Glutamatergic neuron (in vitro differentiated cells): ENCODE measurements at regions not wholly inside any gene's neighbourhood (a gene's known extent, or its start where the extent isn't known, plus 50 kb on each side); places are given as distances from the start of the nearest gene placed in this dataset.

Source experiments
- DNase-seq: peaks from one replicate; pipeline ENCODE4 v3.0.0; 2022
- H3K27ac Mint-ChIP-seq: one replicate; pipeline ENCODE4 v1.8.0; 2020; ENCODE audit warnings: mild to moderate bottlenecking, mixed read lengths, inconsistent platforms; ENCODE audit not compliant: unreplicated experiment
- H3K27me3 Mint-ChIP-seq: one replicate; pipeline ENCODE4 v1.8.0; 2020; ENCODE audit warnings: mild to moderate bottlenecking, moderate library complexity, mixed read lengths, inconsistent platforms; ENCODE audit not compliant: unreplicated experiment
- H3K36me3 Mint-ChIP-seq: one replicate; pipeline ENCODE4 v1.8.0; 2020; ENCODE audit warnings: mild to moderate bottlenecking, mixed read lengths, inconsistent platforms; ENCODE audit not compliant: unreplicated experiment
- H3K4me1 Mint-ChIP-seq: one replicate; pipeline ENCODE4 v1.8.0; 2020; ENCODE audit warnings: mild to moderate bottlenecking, low read depth, mixed read lengths, inconsistent platforms; ENCODE audit not compliant: unreplicated experiment
- H3K4me3 Mint-ChIP-seq: one replicate; pipeline ENCODE4 v1.8.0; 2020; ENCODE audit warnings: mild to moderate bottlenecking, mixed read lengths, inconsistent platforms; ENCODE audit not compliant: unreplicated experiment
- H3K9me3 Mint-ChIP-seq: one replicate; pipeline ENCODE4 v1.8.0; 2020; ENCODE audit warnings: mild to moderate bottlenecking, moderate library complexity, mixed read lengths, inconsistent platforms; ENCODE audit not compliant: unreplicated experiment
- CTCF ChIP-seq: fragments of 200-600 bp; sonication (generic); IDR thresholded peaks from one replicate; pipeline ENCODE4 v1.5.0; 2021; ENCODE audit not compliant: partially characterized antibody, unreplicated experiment

DNA sequence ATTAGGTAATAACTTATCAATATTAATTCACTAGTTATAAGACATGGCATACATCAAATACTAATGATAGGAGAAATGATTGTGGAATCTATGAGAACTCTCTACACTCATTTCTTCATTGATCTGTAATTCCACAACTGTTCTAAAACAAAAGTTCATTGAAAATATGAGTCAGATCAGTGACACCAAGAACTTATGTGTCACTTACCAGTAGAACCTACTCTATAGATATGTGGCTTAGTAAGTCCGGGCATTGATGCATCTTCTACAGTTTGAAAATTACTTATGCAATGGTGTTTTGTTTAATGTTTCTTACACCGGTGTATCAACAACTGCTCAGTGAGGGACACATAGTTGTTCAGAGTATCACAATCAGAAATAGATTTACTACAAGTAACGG, 520.3 kb downstream of the ARAP2 start:
- H3K36me3 Mint-ChIP-seq: no peaks in the 10 kb centered on the region
- TF ChIP-seq CTCF: no peak
- DNase-seq: no peak
- no peaks in the 10 kb centered on the region for H3K4me1 Mint-ChIP-seq
- H3K4me3 Mint-ChIP-seq: no peak overlapping the region
- H3K9me3 Mint-ChIP-seq: no peaks in the 10 kb centered on the region
- no peaks in the 10 kb centered on the region for H3K27me3 Mint-ChIP-seq
- H3K27ac Mint-ChIP-seq: no peak overlapping the region

DNA sequence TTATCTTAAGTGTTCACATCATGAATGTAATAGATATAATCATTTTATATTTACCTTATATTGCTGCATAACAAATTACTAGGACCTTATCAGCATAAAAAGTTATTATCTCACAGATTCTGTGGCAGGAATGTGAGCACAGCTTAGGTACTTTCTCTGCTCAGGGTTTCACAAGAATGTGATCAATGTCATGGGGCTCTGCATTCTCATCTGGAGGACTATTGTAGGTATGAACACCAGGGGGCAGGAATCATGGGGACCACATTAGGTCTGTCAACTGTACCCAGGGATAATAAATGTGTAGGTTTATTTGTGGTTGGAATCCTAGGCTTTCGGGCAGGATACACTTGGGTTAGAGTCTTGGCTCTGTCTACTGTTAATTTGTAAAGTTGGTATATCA, 519.2 kb downstream of the ARAP2 start:
- H3K36me3 Mint-ChIP-seq: no peaks in the 10 kb centered on the region
- H3K4me1 Mint-ChIP-seq: no peaks in the 10 kb centered on the region
- H3K27me3 Mint-ChIP-seq: no peaks in the 10 kb centered on the region
- no peak overlapping the region for H3K27ac Mint-ChIP-seq
- no peak overlapping the region for H3K4me3 Mint-ChIP-seq
- H3K9me3 Mint-ChIP-seq: no peaks in the 10 kb centered on the region
- TF ChIP-seq CTCF: peak; percentile 12
- no peak for DNase-seq

- no peaks in the 10 kb centered on the region for H3K36me3 Mint-ChIP-seq
- H3K4me3 Mint-ChIP-seq: no peak overlapping the region
- H3K9me3 Mint-ChIP-seq: no peaks in the 10 kb centered on the region
- TF ChIP-seq CTCF: no peak
- DNase-seq: no peak
- no peaks in the 10 kb centered on the region for H3K27me3 Mint-ChIP-seq
- no peak overlapping the region for H3K27ac Mint-ChIP-seq
- H3K4me1 Mint-ChIP-seq: no peaks in the 10 kb centered on the region
Measured at GRCh38 chr4:35730414-35730813, 513.9 kb downstream of the ARAP2 start.

- H3K4me1 Mint-ChIP-seq: no peaks in the 10 kb centered on the region
Measured at GRCh38 chr4:35734381-35735098, 509.8 kb downstream of the ARAP2 start.

More at GRCh38 chr4:35734381-35735098, 509.8 kb downstream of the ARAP2 start:
- Mint-ChIP-seq H3K4me3 (no peak overlapping the region), H3K27ac (no peak overlapping the region), H3K9me3 (no peaks in the 10 kb centered on the region), H3K36me3 (no peaks in the 10 kb centered on the region), H3K27me3 (no peaks in the 10 kb centered on the region)
- no peak for DNase-seq
- TF ChIP-seq CTCF: no peak
